Chondrocyte (in vitro differentiated cells): ENCODE measurements at regions not wholly inside any gene's neighbourhood (a gene's known extent, or its start where the extent isn't known, plus 50 kb on each side); places are given as distances from the start of the nearest gene placed in this dataset.

ENCODE experiments used
- DNase-seq: peaks from one replicate; pipeline ENCODE4 v3.0.0; 2021; ENCODE audit warnings: mixed read lengths, low spot score
- H3K27ac Mint-ChIP-seq: one replicate; pipeline ENCODE4 v1.8.0; 2021; ENCODE audit warnings: mild to moderate bottlenecking, moderate library complexity, mixed read lengths; ENCODE audit not compliant: unreplicated experiment
- H3K27me3 Mint-ChIP-seq: 2 replicates; pipeline ENCODE4 v1.8.0; 2021; ENCODE audit warnings: low read depth, mixed read lengths
- H3K36me3 Mint-ChIP-seq: 2 replicates; pipeline ENCODE4 v1.8.0; 2021; ENCODE audit warnings: low read depth, mixed read lengths
- H3K4me1 Mint-ChIP-seq: 2 replicates; pipeline ENCODE4 v1.8.0; 2021; ENCODE audit warnings: low read depth, mild to moderate bottlenecking, mixed read lengths
- H3K4me3 Mint-ChIP-seq: one replicate; pipeline ENCODE4 v1.8.0; 2021; ENCODE audit warnings: mild to moderate bottlenecking, moderate library complexity, mixed read lengths; ENCODE audit not compliant: unreplicated experiment
- H3K9me3 Mint-ChIP-seq: 2 replicates; pipeline ENCODE4 v1.8.0; 2021; ENCODE audit warnings: low read depth, mixed read lengths
- CTCF ChIP-seq: fragments of 200-600 bp; sonication (generic); IDR thresholded peaks from 2 replicates; pipeline ENCODE4 v1.5.0; 2021; ENCODE audit warnings: antibody characterized with exemption, mild to moderate bottlenecking, moderate library complexity

- Mint-ChIP-seq H3K36me3 (no peaks in the 10 kb centered on the region), H3K4me1 (peaks cover 22% of the 10 kb centered on the region), H3K27ac (no peak overlapping the region), H3K27me3 (no peaks in the 10 kb centered on the region), H3K9me3 (no peaks in the 10 kb centered on the region), H3K4me3 (no peak overlapping the region)
- DNase-seq = no peak
- peak; percentile 21 for TF ChIP-seq CTCF
These were observed 133.8 kb upstream of the MOCS2 start for GRCh38 chr5:53243403-53243802.

- H3K27ac Mint-ChIP-seq = peak overlapping the region; percentile 55
- peaks cover 41% of the 10 kb centered on the region for H3K4me1 Mint-ChIP-seq
- H3K36me3 Mint-ChIP-seq = no peaks in the 10 kb centered on the region
- no peaks in the 10 kb centered on the region for H3K27me3 Mint-ChIP-seq
- TF ChIP-seq CTCF = no peak
- peak overlapping the region; percentile 4 for H3K4me3 Mint-ChIP-seq
- H3K9me3 Mint-ChIP-seq = no peaks in the 10 kb centered on the region
- no peak for DNase-seq
These were observed 136.7 kb upstream of the MOCS2 start for GRCh38 chr5:53246042-53246836.

GRCh38 chr5:53249529-53250200, 140.1 kb upstream of the MOCS2 start:
- Mint-ChIP-seq H3K27me3 (no peaks in the 10 kb centered on the region), H3K4me1 (peaks cover 50% of the 10 kb centered on the region), H3K36me3 (no peaks in the 10 kb centered on the region), H3K4me3 (no peak overlapping the region), H3K9me3 (no peaks in the 10 kb centered on the region), H3K27ac (peak overlapping the region; percentile 80)
- peak; percentile 6 for TF ChIP-seq CTCF
- DNase-seq = no peak

- no peaks in the 10 kb centered on the region for H3K9me3 Mint-ChIP-seq
- peak overlapping the region; percentile 80 for H3K27ac Mint-ChIP-seq
- no peaks in the 10 kb centered on the region for H3K27me3 Mint-ChIP-seq
- H3K36me3 Mint-ChIP-seq = no peaks in the 10 kb centered on the region
- H3K4me3 Mint-ChIP-seq = no peak overlapping the region
- no peak for DNase-seq
- no peak for TF ChIP-seq CTCF
- peaks cover 50% of the 10 kb centered on the region for H3K4me1 Mint-ChIP-seq
These were observed 140.6 kb upstream of the MOCS2 start for GRCh38 chr5:53250201-53250550.

GRCh38 chr5:53253421-53253871, 143.9 kb upstream of the MOCS2 start:
- H3K4me1 Mint-ChIP-seq = peaks cover 31% of the 10 kb centered on the region
- no peak overlapping the region for H3K4me3 Mint-ChIP-seq
- no peak for TF ChIP-seq CTCF
- no peaks in the 10 kb centered on the region for H3K9me3 Mint-ChIP-seq
- H3K27me3 Mint-ChIP-seq = no peaks in the 10 kb centered on the region
- H3K27ac Mint-ChIP-seq = peak overlapping the region; percentile 37
- no peaks in the 10 kb centered on the region for H3K36me3 Mint-ChIP-seq
- no peak for DNase-seq
